Middle frontal gyrus (tissue), 1 donor: ENCODE measurements at regions not wholly inside any gene's neighbourhood (a gene's known extent, or its start where the extent isn't known, plus 50 kb on each side); places are given as distances from the start of the nearest gene placed in this dataset.

Experiments
- DNase-seq: peaks from one replicate; pipeline ENCODE4 v3.0.0-alpha.2; 2015; ENCODE audit warnings: low spot score; ENCODE audit errors: extremely low spot score

- no peak for DNase-seq
These were observed 170.9 kb upstream of the CAMK1G start for GRCh38 chr1:209412566-209412965.

- no peak for DNase-seq
These were observed 170.5 kb upstream of the CAMK1G start for GRCh38 chr1:209413062-209413461.

- no peak for DNase-seq
These were observed 168.6 kb upstream of the CAMK1G start for GRCh38 chr1:209414803-209415329.

- DNase-seq: no peak
These were observed 167.5 kb upstream of the CAMK1G start for GRCh38 chr1:209416039-209416438.

GRCh38 chr1:209416716-209417115 lies 166.8 kb upstream of the CAMK1G start:
- DNase-seq: no peak

GRCh38 chr1:209417761-209418160 lies 165.8 kb upstream of the CAMK1G start:
- DNase-seq: no peak

- no peak for DNase-seq
These were observed 163.2 kb upstream of the CAMK1G start for GRCh38 chr1:209420276-209420675.

GRCh38 chr1:209421186-209421585 lies 162.3 kb upstream of the CAMK1G start:
- no peak for DNase-seq

GRCh38 chr1:209421978-209422680 lies 161.4 kb upstream of the CAMK1G start:
- no peak for DNase-seq

GRCh38 chr1:209425959-209426358 lies 157.6 kb upstream of the CAMK1G start:
- no peak for DNase-seq

- DNase-seq: no peak
These were observed 156.2 kb upstream of the CAMK1G start for GRCh38 chr1:209427277-209427676.

GRCh38 chr1:209427811-209428210 lies 155.7 kb upstream of the CAMK1G start:
- no peak for DNase-seq

GRCh38 chr1:209428241-209428921 lies 155.1 kb upstream of the CAMK1G start:
- DNase-seq: no peak

GRCh38 chr1:209429611-209430010 lies 153.9 kb upstream of the CAMK1G start:
- DNase-seq: no peak

- no peak for DNase-seq
These were observed 153.4 kb upstream of the CAMK1G start for GRCh38 chr1:209430107-209430506.

GRCh38 chr1:209430821-209431259 lies 152.7 kb upstream of the CAMK1G start:
- no peak for DNase-seq

GRCh38 chr1:209431402-209431801 lies 152.1 kb upstream of the CAMK1G start:
- no peak for DNase-seq

GRCh38 chr1:209431813-209432442 lies 151.6 kb upstream of the CAMK1G start:
- no peak for DNase-seq

- DNase-seq: no peak
These were observed 151.1 kb upstream of the CAMK1G start for GRCh38 chr1:209432443-209432825.

- DNase-seq: no peak
These were observed 149.9 kb upstream of the CAMK1G start for GRCh38 chr1:209433649-209434031.

- peak; percentile 17 for DNase-seq
These were observed 149.4 kb upstream of the CAMK1G start for GRCh38 chr1:209434066-209434465.

- DNase-seq: no peak
These were observed 148.8 kb upstream of the CAMK1G start for GRCh38 chr1:209434631-209435217.
